ENCODE measurements at regions not wholly inside any gene's neighbourhood (a gene's known extent, or its start where the extent isn't known, plus 50 kb on each side); places are given as distances from the start of the nearest gene placed in this dataset.
A peak's percentile ranks its signal among the peaks of the same experiment; 100 is the strongest.

GRCh38 chr9:13896047-13896446, 417.9 kb downstream of the NFIB start:
- DNase-seq, result no peak

GRCh38 chr9:13885258-13885657, 428.7 kb downstream of the NFIB start:
- no peak for DNase-seq

- peak; percentile 57 for DNase-seq
These were observed 434.0 kb downstream of the NFIB start for GRCh38 chr9:13879981-13880380.

GRCh38 chr9:13879011-13879410, 434.9 kb downstream of the NFIB start:
- DNase-seq, result no peak

- DNase-seq, result no peak
These were observed 435.7 kb downstream of the NFIB start for GRCh38 chr9:13878241-13878711.

- DNase-seq, result no peak
These were observed 437.2 kb downstream of the NFIB start for GRCh38 chr9:13876741-13877140.

GRCh38 chr9:13873203-13873602, 440.7 kb downstream of the NFIB start:
- no peak for DNase-seq

GRCh38 chr9:13868336-13868735, 445.6 kb downstream of the NFIB start:
- no peak for DNase-seq

- no peak for DNase-seq
These were observed 448.1 kb downstream of the NFIB start for GRCh38 chr9:13865869-13866268.

GRCh38 chr9:13863112-13863511, 450.8 kb downstream of the NFIB start:
- DNase-seq, result peak; percentile 7

- no peak for DNase-seq
These were observed 451.3 kb downstream of the NFIB start for GRCh38 chr9:13862654-13863053.

GRCh38 chr9:13860946-13861640, 452.8 kb downstream of the NFIB start:
- no peak for DNase-seq

- peak; percentile 13 for DNase-seq
These were observed 453.9 kb downstream of the NFIB start for GRCh38 chr9:13860019-13860418.

- DNase-seq, result peak; percentile 56
These were observed 456.4 kb downstream of the NFIB start for GRCh38 chr9:13857521-13857920.

GRCh38 chr9:13847270-13847669, 466.7 kb downstream of the NFIB start:
- DNase-seq, result no peak

GRCh38 chr9:13845460-13845859, 468.5 kb downstream of the NFIB start:
- DNase-seq, result peak; percentile 78

- DNase-seq, result no peak
These were observed 472.0 kb downstream of the NFIB start for GRCh38 chr9:13841746-13842462.

- DNase-seq, result no peak
These were observed 481.5 kb downstream of the NFIB start for GRCh38 chr9:13832446-13832845.

- peak; percentile 7 for DNase-seq
These were observed 490.9 kb downstream of the NFIB start for GRCh38 chr9:13823026-13823425.

GRCh38 chr9:13817754-13818278, 496.1 kb downstream of the NFIB start:
- peak; percentile 9 for DNase-seq

GRCh38 chr9:13816837-13817236, 497.1 kb downstream of the NFIB start:
- DNase-seq, result no peak

- no peak for DNase-seq
These were observed 499.1 kb downstream of the NFIB start for GRCh38 chr9:13814647-13815400.

GRCh38 chr9:13811876-13812275, 502.1 kb downstream of the NFIB start:
- no peak for DNase-seq

All from fibroblast of skin of scalp (primary cell).